ENCODE measurements at regions not wholly inside any gene's neighbourhood (a gene's known extent, or its start where the extent isn't known, plus 50 kb on each side); places are given as distances from the start of the nearest gene placed in this dataset.

DNA sequence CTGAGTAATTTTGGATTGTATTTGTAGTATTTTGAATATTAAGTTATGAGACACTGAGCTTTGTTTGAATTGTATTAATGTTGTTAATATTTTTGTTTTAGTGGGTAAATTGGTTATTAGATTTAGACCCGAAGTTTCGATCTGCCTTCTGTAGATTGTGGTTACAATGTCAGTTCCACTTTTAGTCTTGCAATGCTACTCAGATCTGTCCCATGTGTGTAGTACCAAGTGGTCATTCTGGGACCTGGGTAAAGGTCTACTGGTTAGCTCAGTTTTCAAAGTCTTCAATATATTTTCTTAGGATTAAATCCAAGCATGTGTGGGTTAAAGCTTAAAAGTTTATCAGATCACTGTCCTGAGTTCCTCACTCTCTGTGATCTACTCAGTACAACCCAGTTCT lies 346.5 kb upstream of the PROX1 start:
- TF ChIP-seq, protein P1, sequence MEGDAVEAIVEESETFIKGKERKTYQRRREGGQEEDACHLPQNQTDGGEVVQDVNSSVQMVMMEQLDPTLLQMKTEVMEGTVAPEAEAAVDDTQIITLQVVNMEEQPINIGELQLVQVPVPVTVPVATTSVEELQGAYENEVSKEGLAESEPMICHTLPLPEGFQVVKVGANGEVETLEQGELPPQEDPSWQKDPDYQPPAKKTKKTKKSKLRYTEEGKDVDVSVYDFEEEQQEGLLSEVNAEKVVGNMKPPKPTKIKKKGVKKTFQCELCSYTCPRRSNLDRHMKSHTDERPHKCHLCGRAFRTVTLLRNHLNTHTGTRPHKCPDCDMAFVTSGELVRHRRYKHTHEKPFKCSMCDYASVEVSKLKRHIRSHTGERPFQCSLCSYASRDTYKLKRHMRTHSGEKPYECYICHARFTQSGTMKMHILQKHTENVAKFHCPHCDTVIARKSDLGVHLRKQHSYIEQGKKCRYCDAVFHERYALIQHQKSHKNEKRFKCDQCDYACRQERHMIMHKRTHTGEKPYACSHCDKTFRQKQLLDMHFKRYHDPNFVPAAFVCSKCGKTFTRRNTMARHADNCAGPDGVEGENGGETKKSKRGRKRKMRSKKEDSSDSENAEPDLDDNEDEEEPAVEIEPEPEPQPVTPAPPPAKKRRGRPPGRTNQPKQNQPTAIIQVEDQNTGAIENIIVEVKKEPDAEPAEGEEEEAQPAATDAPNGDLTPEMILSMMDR (IDR thresholded peaks at IDR 0.05; ENCODE audit: low read length), result no peak
- TF ChIP-seq EZH2 (IDR thresholded peaks at IDR 0.05; ENCODE audit: borderline replicate concordance, low read length), result no peak

All from OCI-LY1 (cell line).